HG03025 (cell line): ENCODE measurements at regions not wholly inside any gene's neighbourhood (a gene's known extent, or its start where the extent isn't known, plus 50 kb on each side); places are given as distances from the start of the nearest gene placed in this dataset.

Source experiments
- ATAC-seq: cut with Tn5 transposase; IDR thresholded peaks from one replicate; pipeline ENCODE4 v1.9.1; 2021; ENCODE audit warnings: mild to moderate bottlenecking, moderate library complexity; ENCODE audit not compliant: unreplicated experiment, low FRiP score

DNA sequence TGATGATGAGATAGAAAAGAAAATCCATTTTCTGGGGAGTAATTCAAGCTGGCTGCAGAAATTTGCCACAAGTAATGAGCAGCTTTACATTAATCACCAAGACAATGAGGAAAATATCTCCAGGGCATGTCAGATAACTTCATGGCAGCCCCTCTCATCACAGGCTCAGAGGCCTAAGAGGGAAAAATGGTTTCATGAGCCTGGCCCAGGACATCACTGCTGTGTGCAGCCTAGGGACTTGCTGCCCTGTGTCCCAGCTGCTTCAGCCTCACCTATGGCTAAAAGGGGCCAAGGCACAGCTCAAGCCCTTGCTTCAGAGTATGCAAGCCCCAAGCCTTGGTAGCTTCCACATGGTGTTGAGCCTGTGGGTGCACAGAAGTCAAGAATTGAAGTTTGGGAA lies 161.7 kb downstream of the OPA1 start:
- no peak for ATAC-seq

DNA sequence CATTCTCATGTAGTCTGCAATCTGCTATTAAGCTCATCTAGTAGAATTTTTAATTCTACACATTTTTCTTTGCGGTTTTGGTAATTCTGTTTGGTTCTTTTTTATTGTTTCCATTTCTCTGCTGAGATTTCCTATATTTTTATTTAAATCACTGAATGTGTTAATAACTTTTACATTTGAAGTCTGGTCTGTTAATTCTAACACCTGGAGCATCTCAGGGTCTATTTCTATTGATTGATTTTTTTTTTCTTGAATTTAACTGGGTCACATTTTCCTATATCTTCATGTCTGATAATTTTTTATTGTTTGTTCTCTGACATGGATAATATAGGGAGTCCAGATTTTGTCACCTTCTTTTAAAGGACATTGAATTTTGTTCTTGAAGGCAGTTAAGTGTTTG lies 163.5 kb downstream of the OPA1 start:
- ATAC-seq, result no peak

GRCh38 chr3:193757457-193757856 lies 164.4 kb downstream of the OPA1 start:
- no peak for ATAC-seq

GRCh38 chr3:193761969-193762368 lies 169.0 kb downstream of the OPA1 start:
- no peak for ATAC-seq

DNA sequence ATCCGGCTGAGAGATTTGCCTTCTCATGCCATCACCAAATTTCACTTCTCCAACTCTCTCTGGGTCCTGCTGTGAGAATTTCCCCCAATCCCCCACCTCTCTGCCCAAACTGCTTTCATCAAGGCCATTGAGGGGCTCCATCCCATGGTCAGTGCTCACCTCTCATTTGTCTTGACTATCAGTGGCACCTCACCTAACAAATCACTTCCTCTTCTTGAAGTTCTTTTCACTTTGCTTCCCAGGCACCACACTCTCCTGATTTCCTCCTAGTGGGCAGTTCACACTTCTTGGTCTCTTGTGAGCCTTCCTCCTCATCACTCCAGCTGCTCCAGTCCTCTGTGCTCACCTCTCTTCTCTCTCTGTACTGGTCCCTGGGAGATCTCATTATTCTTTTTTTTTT lies 169.6 kb downstream of the OPA1 start:
- no peak for ATAC-seq

GRCh38 chr3:193764959-193765358 lies 172.0 kb downstream of the OPA1 start:
- ATAC-seq, result no peak

- no peak for ATAC-seq
Measured at GRCh38 chr3:193767353-193768069, 174.5 kb downstream of the OPA1 start.

DNA sequence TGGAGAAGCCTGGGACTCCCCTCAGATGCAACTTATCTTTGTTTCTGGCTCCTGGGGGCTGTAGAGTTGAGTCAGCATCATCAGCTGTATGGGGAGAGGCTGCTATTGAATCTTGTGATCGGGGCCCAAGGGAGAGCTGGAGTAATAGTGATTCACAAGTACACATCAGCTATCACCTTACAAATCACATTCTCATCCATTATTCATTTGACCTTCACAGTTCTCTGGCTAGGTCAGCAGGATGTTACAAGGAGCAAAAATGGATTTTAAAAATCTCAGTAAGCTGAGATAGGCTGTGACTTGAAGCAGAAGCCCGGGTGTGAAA lies 175.0 kb downstream of the OPA1 start:
- ATAC-seq, result no peak

GRCh38 chr3:193769437-193769836 lies 176.4 kb downstream of the OPA1 start:
- ATAC-seq, result no peak

- ATAC-seq, result no peak
Measured at GRCh38 chr3:193771011-193771652, 178.1 kb downstream of the OPA1 start.

GRCh38 chr3:193771653-193772421 lies 178.8 kb downstream of the OPA1 start:
- ATAC-seq, result no peak

DNA sequence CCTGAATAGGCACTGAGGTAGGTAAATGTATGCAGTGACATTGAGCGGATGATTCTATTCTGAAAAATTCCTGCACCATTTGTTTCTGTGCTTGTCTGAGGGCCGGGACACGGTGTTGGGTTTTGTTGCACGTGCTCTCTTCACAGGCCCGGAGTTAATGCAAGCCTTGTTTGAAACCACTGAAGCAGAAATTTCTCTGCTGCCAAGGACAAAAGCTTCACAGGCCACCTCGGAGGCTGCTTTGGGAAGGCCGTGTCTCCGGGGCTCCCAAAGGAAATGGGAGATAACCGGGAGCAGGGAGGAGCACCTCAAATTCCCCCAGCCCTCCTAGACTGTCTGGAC lies 179.4 kb downstream of the OPA1 start:
- ATAC-seq, result no peak

- no peak for ATAC-seq
Measured at GRCh38 chr3:193773266-193774220, 180.5 kb downstream of the OPA1 start.

- no peak for ATAC-seq
Measured at GRCh38 chr3:193774272-193774915, 181.4 kb downstream of the OPA1 start.

DNA sequence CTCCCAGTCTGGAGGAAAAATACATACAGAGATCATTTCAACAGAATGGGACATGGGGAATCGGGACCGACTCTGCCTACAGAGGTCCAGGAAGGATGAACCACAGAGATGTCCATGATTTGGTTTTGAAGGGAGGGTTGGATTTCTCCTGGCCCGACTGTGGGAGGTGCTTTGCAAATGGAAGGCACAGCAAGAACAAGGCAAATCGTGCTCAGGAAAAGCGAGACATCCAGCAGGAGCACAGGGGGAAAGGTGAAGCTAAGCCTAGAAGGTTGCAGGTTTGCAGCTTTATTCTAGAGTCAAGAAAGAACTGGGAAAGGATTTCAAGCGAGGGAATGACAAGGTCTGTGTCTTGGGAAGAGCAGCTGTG lies 181.9 kb downstream of the OPA1 start:
- ATAC-seq, result no peak

GRCh38 chr3:193775421-193776077 lies 182.5 kb downstream of the OPA1 start:
- no peak for ATAC-seq

- no peak for ATAC-seq
Measured at GRCh38 chr3:193776626-193777358, 183.8 kb downstream of the OPA1 start.

DNA sequence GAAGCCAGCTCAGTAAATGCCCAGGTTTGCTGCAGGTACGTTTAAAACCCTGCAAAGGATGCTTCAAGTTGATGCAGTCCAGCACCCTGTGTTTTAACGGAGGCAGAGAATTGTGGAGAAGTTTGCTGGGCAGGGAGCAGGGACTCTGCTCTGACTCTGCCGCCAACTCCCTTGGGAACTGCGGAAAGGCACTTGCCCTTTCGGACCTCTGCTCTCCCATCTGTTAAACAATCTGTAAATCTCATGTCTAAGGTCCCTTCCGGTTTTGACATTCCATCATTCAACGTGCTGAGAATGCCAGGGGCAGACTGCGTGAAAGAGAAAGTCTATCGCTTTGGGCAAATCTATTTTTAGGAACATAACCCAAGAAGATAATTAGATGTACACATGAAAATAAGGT lies 184.5 kb downstream of the OPA1 start:
- ATAC-seq, result no peak

DNA sequence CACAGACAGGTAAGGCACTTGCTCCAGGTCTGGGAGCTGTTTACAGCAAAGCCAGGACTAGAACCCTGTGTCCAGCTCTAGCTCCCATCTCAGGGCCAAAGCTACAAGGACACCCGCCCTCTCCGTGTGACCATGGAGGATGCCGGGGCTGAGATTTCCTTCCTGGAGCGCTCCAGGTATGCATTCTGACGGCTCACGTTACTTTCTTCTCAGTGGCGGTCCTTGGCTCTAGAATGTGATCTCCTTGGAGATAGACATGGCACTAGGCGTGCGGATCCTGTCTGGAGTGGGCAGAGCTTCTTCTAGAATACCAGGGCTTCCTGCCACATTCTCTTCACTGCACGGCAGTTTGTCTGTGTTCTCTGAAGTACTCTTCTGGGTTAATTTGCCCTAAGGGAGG lies 185.7 kb downstream of the OPA1 start:
- ATAC-seq, result no peak
